Stimulated activated CD8-positive, alpha-beta memory T cell treated with anti-CD3 and anti-CD28 coated beads, Interleukin-4, amount 100 ng/mL, for 4 hours (primary cell): ENCODE measurements at regions not wholly inside any gene's neighbourhood (a gene's known extent, or its start where the extent isn't known, plus 50 kb on each side); places are given as distances from the start of the nearest gene placed in this dataset.
"Not testable (repeated sequence)": the region's sequence is repeated elsewhere in the genome, so short reads cannot be mapped to it uniquely, and the experiment has no call there.

Experiments used
- DNase-seq, 2 donors: peaks; one replicate each; pipeline ENCODE4 v3.0.0-alpha.2; 2020; ENCODE audit warnings: low read depth in 2 of 2, low spot score in 1 of 2

DNA sequence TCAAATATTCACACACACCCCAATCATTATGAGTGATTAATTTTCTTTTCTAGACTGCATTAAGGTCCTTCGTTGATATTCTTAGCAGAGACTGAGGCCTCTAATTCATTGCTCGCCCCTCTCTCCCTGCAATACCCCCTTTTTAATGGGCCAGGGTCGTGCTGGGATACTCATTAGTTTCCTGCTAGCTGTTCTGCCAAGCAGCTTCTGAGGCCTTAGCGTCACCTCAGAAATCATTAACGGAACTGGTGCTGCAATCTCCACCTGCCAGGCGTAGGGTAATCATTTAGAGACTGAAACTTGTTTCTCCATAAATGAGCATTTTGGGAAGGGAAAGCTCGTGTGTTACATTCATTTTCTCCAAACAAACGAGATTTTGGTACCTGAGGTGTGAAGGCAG lies 1054.7 kb downstream of the GALC start:
- DNase-seq, result no peak

DNA sequence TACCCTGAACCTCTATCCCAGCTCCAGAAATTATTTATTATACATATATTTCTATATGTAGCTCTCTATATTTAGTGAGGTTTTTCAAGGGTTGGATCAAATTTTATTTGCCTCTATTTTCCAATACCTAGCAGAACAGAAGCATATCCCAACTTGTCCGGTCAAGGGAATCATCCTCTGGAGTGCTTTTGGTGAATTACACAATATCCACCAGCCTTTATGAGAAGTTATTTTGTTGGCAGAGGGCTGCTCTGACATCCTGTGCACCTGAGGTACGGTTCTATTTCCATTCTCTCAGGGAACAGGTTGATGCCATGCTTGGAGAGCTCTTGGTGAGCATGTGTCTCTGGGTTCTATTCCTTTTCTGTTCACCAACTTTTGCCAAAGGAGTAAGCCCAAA lies 1056.4 kb downstream of the GALC start:
- no peak for DNase-seq

DNA sequence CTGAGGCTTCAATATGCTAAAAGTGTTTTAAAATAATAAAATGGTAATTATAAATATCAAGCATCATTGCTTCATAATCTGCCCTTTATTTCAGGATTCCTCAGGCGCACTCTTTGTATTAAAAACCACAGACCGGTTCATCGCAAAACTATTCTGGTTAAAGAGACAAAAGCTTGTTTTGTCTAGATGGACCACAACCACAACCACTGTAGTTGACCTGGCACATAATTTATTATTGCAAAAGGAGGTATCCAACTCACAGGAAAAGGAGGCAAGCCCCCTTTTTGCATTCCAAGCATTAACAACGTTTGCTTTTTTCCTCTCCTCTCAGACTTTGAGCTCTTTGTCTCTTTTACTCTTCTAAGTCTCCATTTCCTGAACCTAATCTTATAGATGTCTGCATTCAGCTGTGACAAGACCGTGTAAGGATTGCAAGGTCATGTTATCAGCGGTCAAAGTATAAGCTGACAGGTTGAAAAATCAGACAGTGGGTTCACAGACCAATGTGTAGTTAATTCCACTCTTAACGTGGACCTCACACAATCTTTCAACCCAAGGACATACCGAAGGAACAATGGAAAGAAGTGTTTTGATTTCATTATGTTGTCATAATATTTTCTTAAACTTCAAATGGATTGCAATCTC lies 1057.6 kb downstream of the GALC start:
- DNase-seq, result no peak

DNA sequence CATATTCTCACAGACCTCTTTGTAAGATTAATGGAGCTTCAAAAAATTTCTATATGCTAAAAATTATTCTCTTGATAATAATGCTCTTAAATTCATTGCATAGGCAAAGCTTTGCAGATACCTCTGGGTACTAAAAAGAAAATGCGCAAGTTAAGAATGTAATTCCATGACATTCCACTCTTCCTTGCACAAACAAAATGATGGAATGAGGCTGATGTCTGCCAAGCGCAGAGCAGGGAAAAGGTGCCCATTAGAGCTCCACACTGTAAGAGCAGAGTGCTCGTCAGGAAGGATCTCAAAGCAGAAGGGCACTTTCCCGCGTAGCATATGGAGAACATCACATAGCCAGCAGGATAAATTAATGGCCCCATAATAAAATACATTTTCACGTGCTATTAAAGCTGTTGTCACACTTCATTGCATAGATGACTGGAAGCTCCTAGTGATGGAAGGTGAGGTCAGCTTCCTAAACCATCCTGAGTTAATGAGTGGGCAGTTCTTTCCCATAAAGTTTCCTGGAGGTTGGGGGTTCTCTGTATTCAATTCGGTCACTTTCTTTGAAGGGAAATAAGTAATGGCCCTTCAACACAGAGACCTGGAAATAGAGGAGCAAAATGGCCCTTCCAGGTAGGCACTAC lies 1058.9 kb downstream of the GALC start:
- DNase-seq, result no peak

DNA sequence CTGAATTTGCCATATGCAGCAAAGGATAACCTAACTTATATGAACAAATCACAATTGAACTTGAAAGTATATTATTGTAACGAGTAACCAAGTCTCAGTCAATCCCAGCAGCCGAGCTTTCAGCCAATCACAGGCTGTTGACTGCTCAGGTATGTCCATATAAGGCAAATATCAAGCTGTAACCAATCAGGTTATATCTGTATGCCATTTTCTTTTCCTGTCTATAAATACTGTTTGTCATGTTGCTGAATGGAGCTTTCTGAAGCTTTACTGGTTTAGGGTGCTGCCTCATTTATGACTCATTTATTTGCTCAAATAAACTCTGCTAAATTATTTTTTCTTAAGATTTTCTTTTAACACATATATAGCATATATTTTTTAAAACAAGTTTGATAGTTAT lies 1059.5 kb downstream of the GALC start:
- no peak for DNase-seq

DNA sequence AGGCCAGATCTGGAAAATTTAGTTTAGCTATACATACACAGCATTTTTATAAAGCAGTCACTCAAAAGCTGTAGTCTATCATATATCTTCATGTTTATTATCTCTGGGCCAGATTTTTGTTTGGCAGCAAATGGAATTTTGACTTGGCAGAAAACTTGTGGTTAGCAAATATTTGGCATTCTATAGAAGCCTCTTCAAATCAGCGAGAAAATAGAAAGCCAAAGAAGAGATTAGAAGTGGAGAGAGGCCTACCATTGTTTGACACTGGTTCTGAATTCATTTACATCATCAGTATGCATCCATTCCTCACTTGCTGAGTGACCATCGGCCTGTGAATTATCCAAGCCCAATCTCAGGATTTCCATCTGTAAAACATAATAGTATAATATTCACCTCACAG lies 1077.6 kb downstream of the GALC start:
- DNase-seq, result no peak

DNA sequence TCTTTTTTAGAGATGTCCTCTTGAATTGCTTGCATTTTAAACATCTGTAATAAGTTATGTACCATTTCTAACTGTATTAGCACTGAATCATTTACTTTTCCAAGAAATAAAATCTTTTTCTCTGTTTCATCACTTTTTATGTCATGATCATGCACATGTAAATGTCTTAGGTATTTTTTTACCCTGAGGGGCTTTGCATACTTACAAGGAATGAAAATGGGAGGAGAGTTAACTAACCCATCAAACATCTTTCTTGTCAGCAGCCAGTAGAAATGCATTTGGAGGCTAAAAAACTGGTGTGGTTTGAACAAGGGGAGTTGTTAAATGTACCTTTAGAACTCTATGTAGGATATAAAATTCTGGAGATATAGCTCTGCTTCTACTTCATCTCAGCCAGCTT lies 1080.3 kb downstream of the GALC start:
- DNase-seq, result no peak

DNA sequence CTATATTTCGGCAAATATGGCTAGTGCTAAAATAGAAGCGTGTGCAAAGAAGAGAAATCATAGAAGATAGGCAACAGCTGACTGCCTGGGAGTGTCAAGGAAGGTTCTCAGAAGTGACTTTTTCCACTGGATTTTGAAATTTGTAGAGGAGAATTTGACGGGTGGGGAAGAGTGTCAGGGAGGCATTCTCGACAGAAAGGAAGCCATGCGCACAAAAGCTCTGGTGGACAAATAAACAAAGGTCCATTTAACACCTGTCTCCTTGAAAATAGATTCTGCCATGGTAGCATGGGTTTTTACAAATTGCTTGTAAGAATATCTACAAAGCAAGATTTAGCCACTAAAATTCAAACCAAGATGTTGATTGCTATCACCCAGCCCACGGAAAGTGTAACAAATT lies 1081.5 kb downstream of the GALC start:
- no peak for DNase-seq

DNA sequence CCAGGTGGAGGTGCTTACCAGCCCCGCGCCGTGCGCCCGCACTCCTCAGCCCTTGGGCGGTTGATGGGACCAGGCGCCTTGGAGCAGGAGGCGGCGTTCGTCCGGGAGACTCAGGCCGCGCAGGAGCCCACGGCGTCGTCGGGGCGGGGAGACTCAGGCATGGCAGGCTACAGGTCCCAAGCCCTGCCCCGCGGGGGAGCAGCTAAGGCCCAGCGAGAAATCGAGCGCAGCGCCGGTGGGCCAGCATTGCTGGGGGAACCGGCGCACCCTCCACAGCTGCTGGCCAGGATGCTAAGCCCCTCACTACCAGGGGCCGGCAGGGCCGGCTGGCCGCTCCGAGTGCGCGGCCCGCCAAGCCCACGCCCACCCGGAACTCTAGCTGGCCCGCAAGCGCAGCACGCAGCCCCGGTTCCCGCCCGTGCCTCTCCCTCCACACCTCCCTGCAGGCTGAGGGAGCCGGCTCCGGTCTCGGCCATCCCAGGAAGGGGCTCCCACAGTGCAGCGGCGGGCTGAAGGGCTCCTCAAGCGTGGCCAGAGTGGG lies 1087.5 kb downstream of the GALC start:
- not testable (repeated sequence) for DNase-seq

DNA sequence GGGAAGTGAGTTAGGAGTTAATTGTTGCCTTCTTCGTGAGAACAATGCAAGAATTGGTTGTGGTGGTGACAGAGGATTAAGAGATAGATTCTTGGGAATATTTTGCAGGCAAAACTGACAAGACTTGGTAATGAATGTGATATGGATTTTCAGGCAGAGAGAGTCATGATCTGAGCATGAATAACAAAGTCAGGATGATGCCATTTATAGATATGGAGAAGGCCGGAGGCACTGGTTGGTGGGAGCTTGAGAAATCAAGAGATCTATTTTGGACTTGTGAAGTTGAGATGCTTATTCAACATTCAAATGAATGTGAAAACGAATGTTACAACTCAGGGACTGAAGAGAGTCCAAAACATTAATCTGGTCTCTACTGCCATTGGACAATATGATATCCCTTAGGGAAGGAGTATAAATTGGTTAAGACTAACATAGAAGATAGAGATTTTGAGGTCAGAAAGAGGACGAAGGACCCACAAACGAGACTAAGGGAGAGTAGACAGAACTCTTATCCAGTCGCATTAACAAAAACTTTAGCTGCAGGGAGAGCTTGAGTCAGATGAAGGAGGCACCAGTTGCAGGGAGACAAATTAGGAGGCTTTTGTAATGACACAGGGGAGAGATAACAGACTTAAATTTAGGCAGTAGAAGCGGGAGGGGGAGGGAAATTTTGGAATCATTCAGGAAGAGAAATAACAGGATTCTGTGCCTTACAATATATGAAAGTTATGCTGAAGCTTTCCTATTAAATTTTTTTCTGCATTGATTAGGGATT lies 1090.6 kb downstream of the GALC start:
- DNase-seq, result no peak

DNA sequence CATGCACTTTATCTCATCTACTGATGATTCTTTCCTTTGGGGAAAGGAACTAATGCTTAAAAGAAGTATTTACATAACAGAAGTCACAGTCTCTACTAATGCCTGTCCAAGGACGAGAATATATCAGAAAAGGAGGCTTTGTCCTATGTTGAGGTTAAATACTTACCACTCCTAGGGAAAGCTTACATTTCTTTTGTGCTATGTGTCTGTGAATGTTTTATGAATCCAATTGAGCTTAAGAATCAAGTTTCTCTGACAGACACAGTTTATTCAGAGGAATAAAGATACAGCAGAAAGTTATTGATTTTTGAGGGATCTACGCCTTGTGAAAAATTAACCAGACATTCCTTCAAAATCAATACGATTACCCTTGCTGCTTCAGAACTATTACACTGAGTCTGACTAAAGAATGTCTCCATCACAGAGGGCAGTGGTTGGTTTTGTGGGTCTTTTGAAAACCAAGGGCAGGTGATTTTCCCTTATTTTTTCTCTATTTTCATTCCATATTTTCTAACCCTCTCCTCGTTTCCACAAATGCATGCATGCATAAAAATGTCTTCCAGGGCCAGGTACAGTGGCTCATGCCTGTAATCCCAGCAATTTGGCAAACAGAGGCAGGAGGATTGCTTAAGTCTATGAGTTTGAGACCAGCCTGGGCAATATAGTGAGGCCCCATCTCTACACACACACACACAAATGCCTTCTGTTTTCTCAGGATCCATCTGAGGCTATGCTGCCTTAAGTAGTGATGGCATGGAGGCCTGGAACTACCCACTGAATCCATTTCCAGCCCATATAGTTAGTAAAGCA lies 1095.1 kb downstream of the GALC start:
- DNase-seq, result no peak

DNA sequence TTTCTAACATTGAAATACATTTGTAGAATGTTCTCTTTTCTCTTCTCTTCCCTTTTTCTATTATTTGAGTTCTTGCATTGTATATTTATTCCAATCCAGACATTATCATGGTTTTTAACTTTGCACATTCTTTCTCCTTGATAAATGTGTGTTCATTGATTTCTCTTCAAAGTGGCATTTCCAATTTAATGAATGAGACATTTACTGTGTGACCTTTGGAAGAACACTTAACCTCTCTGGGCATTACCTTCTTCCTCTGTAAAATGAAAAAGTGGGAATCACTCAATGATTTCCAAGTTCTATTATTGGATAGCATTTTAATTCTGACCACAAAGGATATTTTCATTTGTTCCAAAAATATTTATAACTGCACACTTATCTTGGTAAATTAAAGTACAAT lies 1095.8 kb downstream of the GALC start:
- no peak for DNase-seq

DNA sequence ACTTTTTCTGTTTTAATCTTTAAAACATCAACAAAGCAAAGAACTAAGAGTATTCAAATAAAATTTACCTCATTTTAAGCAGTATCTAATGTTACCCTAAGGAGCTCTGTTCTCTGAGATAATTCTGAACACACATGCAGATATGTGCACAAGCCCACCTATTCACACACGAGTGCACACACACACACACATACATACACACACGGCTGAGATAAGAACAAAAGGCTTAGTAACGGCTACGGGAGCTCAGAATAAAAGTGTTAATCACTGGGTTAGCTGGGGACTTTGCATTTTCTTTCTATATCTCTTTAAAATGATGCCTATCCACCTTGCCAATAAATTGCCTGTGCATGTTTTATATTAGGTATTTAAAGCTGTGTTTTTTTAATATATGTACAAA lies 1096.3 kb downstream of the GALC start:
- no peak for DNase-seq

DNA sequence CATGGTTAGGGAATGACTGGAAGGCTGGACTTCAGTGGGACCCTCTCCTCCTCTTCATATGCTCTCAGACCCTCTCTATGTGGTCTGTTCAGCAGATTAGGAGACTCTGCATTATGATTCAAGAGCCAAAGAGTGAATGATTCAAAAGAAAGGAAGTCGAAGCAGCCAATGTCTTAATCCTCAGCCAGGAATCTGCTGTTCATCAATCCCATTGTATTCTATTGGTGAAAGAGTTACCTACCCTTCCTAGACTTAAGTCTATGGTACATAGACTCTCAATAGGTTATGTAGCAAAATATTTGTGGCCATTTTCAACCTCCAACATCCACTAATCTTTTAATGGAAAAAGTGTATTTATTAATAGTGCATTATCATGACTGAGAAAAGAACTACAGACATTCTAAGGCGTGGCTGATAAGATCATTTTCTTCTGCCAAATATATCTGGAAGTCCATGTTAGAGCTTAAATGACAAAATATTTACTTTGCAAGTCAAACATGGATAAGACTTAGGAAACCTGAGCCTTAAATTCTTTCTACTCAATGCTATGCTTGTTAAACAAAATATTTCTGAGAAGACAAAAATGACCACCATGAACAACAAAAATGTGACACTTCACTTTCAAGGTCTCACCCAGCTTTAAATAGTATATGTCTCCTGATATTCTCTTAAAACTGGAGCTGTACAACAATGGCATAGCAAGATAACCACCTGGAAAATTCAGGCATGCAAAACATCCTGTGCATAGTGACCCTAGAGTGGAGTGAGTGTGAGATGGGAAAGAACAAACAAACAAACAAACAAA lies 1100.6 kb downstream of the GALC start:
- no peak for DNase-seq

DNA sequence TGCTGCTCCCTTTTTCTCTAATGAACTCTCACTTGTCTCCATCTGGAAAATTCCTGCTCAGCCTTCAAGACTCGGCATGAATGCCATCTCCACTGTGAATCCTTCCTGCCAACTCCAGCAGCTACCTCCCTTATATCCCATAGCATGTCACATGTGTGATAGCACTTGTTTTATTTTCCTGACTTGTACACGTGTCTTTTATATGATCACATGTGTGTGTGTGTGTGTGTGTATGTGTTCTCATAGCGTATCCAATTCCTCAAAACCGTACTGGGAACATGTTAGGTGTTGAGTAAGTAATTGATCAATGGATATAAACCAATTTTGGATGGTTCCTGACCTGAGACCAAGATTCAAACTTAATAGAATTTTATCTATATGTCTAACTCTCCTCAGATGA lies 1107.7 kb downstream of the GALC start:
- DNase-seq, result no peak

DNA sequence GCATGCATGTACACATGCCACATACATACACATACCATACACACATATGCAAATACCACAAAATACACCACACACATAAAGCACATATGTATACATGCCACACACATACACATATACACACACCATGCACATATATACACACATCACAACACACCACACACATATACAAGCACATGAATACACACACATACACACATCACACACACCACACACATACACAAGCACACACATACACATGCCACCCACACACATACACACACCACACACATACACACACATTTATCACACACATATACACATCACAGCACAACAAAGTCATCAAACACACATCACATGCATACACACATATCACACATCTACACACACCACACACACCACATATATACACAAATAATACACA lies 1108.5 kb downstream of the GALC start:
- DNase-seq, result no peak

DNA sequence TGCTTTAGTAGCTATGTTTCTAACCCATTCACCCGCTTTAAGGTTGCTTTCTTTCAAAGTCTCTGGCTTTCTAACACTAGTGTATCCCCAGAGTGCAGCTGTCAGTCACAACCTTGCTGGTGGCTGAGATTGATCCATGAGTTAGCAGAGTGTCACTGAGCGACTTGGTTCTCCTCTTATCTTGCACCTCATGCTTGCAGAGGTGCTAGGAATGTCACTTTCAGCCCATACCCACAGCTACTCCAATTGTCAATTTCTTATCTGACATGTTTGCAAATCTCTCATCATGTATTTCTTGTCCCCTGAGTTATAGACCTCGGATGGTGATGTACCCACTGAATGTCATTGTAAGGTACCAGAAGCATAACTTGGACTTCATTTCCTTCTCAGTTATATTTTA lies 1110.2 kb downstream of the GALC start:
- no peak for DNase-seq

DNA sequence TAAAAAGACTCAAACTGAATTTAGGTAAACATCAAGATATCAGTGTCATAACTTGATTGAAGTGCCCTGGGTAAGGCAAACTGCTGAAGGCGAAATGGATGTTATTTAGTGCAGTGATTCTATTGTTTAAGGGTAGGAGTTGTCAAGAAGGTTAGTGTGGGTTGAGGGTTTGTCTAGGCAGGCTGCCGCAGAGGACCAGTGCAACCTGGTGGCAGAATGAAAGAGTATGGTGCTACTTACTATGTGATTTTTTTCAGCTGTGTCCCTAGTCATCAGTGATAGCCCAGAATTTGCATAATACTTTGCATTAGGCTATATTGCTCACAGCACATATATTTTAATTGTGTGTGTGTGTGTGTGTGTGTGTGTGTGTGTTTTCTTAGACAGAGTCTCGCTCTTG lies 1127.0 kb downstream of the GALC start:
- DNase-seq, result no peak

DNA sequence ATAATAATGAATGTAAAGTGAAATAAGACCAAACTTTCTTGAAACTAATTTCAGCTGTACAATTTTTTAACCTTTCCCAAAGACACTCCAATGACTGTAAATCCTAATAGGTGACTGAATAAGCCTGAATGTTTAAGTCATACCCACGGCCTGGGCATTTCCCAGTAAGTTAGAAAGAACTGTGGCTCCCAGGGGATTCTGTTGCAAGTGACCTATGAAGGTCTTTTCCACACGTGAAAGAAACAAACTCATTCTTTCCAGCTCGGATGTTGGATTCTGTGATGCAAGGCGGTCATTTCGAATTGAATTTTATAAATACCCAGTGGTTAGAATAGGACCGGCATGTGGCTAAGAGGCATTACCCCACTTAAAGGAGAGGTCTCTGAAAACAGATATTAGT lies 1134.4 kb downstream of the GALC start:
- DNase-seq, result no peak

DNA sequence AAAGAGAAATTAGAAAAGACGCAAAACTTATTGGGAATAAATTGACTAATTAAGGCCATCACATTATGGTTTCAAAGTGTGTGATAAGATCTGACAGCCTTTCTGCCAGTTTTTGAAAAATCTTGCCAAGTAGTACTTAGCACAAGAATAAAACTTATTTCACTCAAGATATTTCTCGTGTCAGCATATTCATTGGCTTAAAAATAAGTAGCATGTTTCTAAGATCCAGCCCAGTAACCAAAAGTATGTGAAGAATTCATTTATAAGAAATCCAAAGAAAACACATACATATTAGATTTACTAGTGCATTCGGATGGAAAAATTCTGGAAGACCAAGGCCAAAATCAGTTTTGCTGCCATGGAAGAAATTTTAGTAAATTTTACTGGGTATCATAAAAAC lies 1135.0 kb downstream of the GALC start:
- DNase-seq, result no peak

DNA sequence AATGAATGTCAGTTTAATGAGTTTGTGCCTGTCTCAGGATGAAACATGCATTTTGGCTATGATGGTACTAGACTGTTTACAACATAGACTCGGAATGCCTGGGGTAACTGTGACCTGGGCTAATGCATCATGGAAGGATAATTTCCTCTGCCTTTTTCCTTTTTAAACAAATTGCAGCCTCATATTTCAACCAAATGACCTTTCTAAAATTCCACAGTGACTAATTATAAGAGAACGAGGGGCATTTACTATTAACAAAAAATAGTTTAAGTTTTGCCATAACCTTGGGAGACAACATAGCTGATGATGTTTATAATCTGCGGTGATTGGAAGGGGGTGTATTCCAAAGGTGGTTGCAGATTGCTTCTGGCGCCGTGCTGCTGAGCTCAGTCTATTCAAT lies 1140.5 kb downstream of the GALC start:
- no peak for DNase-seq
